ENCODE measurements at regions not wholly inside any gene's neighbourhood (a gene's known extent, or its start where the extent isn't known, plus 50 kb on each side); places are given as distances from the start of the nearest gene placed in this dataset.

- DNase-seq (ENCODE audit: low spot score), result no peak
- no peaks in the 10 kb centered on the region for H3K27me3 ChIP-seq (ENCODE audit: control insufficient read depth in 3 of 3, insufficient read depth in 3 of 3, low read depth in 1 of 3, low read length in 3 of 3)
- H2BK5ac ChIP-seq (ENCODE audit: low read length), result no peak overlapping the region
- H2AK5ac ChIP-seq (ENCODE audit: low read depth, low read length), result no peak overlapping the region
- no CpG with 5 or more reads among the region's 4 CpGs for WGBS, 2 donors (ENCODE audit: extremely low coverage in 2 of 2, insufficient read length in 2 of 2, insufficient replicate concordance in 1 of 2)
- H3K14ac ChIP-seq (ENCODE audit: low read length), result no peak overlapping the region
- no peak overlapping the region for H3K18ac ChIP-seq (ENCODE audit: low read length)
- H3K27ac ChIP-seq (replicated peaks; ENCODE audit: low read length), result no peak overlapping the region
- H3K23ac ChIP-seq (ENCODE audit: low read depth, low read length, poor library complexity), result no peak overlapping the region
- no peak overlapping the region for H3K4me2 ChIP-seq (ENCODE audit: insufficient read depth, low read length, poor library complexity, severe bottlenecking)
- H3K9ac ChIP-seq (ENCODE audit: low read depth, low read length, poor library complexity), result no peak overlapping the region
- no peaks in the 10 kb centered on the region for H3K79me1 ChIP-seq (ENCODE audit: low read depth, low read length)
- no peaks in the 10 kb centered on the region for H3K36me3 ChIP-seq (replicated peaks in 1 of 2; ENCODE audit: control insufficient read depth in 2 of 2, insufficient read depth in 2 of 2, low read length in 2 of 2)
- H3K4me3 ChIP-seq (ENCODE audit: low read length in 2 of 2), result no peak overlapping the region
- no peak overlapping the region for H3K4ac ChIP-seq (ENCODE audit: low read length)
- H4K8ac ChIP-seq (ENCODE audit: low read depth, low read length), result no peak overlapping the region
- no peak overlapping the region for H2AFZ ChIP-seq (ENCODE audit: low read length)
- H3K9me3 ChIP-seq (replicated peaks in 1 of 2; ENCODE audit: control insufficient read depth in 2 of 2, insufficient read depth in 1 of 2, low read depth in 1 of 2, low read length in 2 of 2), result no peaks in the 10 kb centered on the region
- peaks cover 0 to 2% of the 10 kb centered on the region in 2 donors for H3K4me1 ChIP-seq (ENCODE audit: control insufficient read depth in 2 of 2, insufficient read depth in 1 of 2, low read depth in 1 of 2, low read length in 2 of 2)
- no peak overlapping the region for H2BK15ac ChIP-seq (ENCODE audit: low read length)
- H4K91ac ChIP-seq (ENCODE audit: low read depth, low read length, poor library complexity), result no peak overlapping the region
- H2BK12ac ChIP-seq (ENCODE audit: low read length), result no peak overlapping the region
- H2BK120ac ChIP-seq (ENCODE audit: low read depth, low read length), result no peak overlapping the region
Observed at GRCh38 chr4:180205276-180205675, 2037.9 kb upstream of the TENM3 start.

DNA sequence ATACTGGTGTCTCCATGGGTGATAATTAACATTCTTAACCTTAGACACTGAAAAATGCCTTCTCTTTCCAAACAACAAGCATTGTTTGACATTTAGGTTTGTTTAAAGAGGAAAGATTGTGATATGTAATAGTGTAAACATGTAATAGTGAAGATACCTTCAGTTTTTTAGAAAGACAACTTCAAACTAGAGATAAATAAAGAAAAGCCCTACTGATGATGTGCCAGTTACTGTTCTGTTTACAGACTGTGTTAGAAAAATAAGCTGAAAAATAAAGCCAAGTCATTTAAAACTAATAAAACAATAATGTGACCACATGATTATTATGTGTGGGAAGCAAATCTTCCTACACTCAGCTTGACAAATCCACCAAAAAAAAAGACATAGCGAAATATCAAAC is 2035.3 kb upstream of the TENM3 start:
- no peak for DNase-seq (ENCODE audit: low spot score)
- H3K36me3 ChIP-seq (replicated peaks in 1 of 2; ENCODE audit: control insufficient read depth in 2 of 2, insufficient read depth in 2 of 2, low read length in 2 of 2), result no peaks in the 10 kb centered on the region

GRCh38 chr4:180217070-180217469 is 2026.1 kb upstream of the TENM3 start:
- Histone ChIP-seq H3K9me3 (replicated peaks in 1 of 2; ENCODE audit: control insufficient read depth in 2 of 2, insufficient read depth in 1 of 2, low read depth in 1 of 2, low read length in 2 of 2) (no peaks in the 10 kb centered on the region), H2AK5ac (ENCODE audit: low read depth, low read length) (no peak overlapping the region), H3K27me3 (ENCODE audit: control insufficient read depth in 3 of 3, insufficient read depth in 3 of 3, low read depth in 1 of 3, low read length in 3 of 3) (no peaks in the 10 kb centered on the region), H3K4ac (ENCODE audit: low read length) (no peak overlapping the region), H3K79me1 (ENCODE audit: low read depth, low read length) (no peaks in the 10 kb centered on the region), H3K4me2 (ENCODE audit: insufficient read depth, low read length, poor library complexity, severe bottlenecking) (no peak overlapping the region), H3K27ac (replicated peaks; ENCODE audit: low read length) (no peak overlapping the region), H4K8ac (ENCODE audit: low read depth, low read length) (no peak overlapping the region), H3K14ac (ENCODE audit: low read length) (no peak overlapping the region), H3K9ac (ENCODE audit: low read depth, low read length, poor library complexity) (no peak overlapping the region), H2BK15ac (ENCODE audit: low read length) (no peak overlapping the region), H2BK5ac (ENCODE audit: low read length) (no peak overlapping the region), H4K91ac (ENCODE audit: low read depth, low read length, poor library complexity) (no peak overlapping the region), H3K23ac (ENCODE audit: low read depth, low read length, poor library complexity) (no peak overlapping the region), H3K36me3 (replicated peaks in 1 of 2; ENCODE audit: control insufficient read depth in 2 of 2, insufficient read depth in 2 of 2, low read length in 2 of 2) (no peaks in the 10 kb centered on the region), H3K18ac (ENCODE audit: low read length) (no peak overlapping the region), H2AFZ (ENCODE audit: low read length) (no peak overlapping the region), H3K4me3 (ENCODE audit: low read length in 2 of 2) (no peak overlapping the region), H2BK120ac (ENCODE audit: low read depth, low read length) (no peak overlapping the region), H3K4me1 (ENCODE audit: control insufficient read depth in 2 of 2, insufficient read depth in 1 of 2, low read depth in 1 of 2, low read length in 2 of 2) (peaks cover 0 to 2% of the 10 kb centered on the region in 2 donors), H2BK12ac (ENCODE audit: low read length) (no peak overlapping the region)
- WGBS, 2 donors (ENCODE audit: extremely low coverage in 2 of 2, insufficient read length in 2 of 2, insufficient replicate concordance in 1 of 2), result no CpG with 5 or more reads among the region's 1 CpG
- no peak for DNase-seq (ENCODE audit: low spot score)

More for the DNA sequence above, 2035.3 kb upstream of the TENM3 start:
- Histone ChIP-seq H3K18ac (ENCODE audit: low read length) (no peak overlapping the region), H3K4me2 (ENCODE audit: insufficient read depth, low read length, poor library complexity, severe bottlenecking) (no peak overlapping the region), H3K27ac (replicated peaks; ENCODE audit: low read length) (no peak overlapping the region), H2BK15ac (ENCODE audit: low read length) (no peak overlapping the region), H3K4me3 (ENCODE audit: low read length in 2 of 2) (no peak overlapping the region), H2BK120ac (ENCODE audit: low read depth, low read length) (no peak overlapping the region), H2AFZ (ENCODE audit: low read length) (no peak overlapping the region), H3K27me3 (ENCODE audit: control insufficient read depth in 3 of 3, insufficient read depth in 3 of 3, low read depth in 1 of 3, low read length in 3 of 3) (no peaks in the 10 kb centered on the region), H4K8ac (ENCODE audit: low read depth, low read length) (no peak overlapping the region), H3K4me1 (ENCODE audit: control insufficient read depth in 2 of 2, insufficient read depth in 1 of 2, low read depth in 1 of 2, low read length in 2 of 2) (peaks cover 0 to 2% of the 10 kb centered on the region in 2 donors), H2BK5ac (ENCODE audit: low read length) (no peak overlapping the region), H3K9me3 (replicated peaks in 1 of 2; ENCODE audit: control insufficient read depth in 2 of 2, insufficient read depth in 1 of 2, low read depth in 1 of 2, low read length in 2 of 2) (no peaks in the 10 kb centered on the region), H3K9ac (ENCODE audit: low read depth, low read length, poor library complexity) (no peak overlapping the region), H3K23ac (ENCODE audit: low read depth, low read length, poor library complexity) (no peak overlapping the region), H4K91ac (ENCODE audit: low read depth, low read length, poor library complexity) (no peak overlapping the region), H3K14ac (ENCODE audit: low read length) (no peak overlapping the region), H2AK5ac (ENCODE audit: low read depth, low read length) (no peak overlapping the region), H3K79me1 (ENCODE audit: low read depth, low read length) (no peaks in the 10 kb centered on the region), H2BK12ac (ENCODE audit: low read length) (no peak overlapping the region), H3K4ac (ENCODE audit: low read length) (no peak overlapping the region)
- no CpG with 5 or more reads among the region's 1 CpG for WGBS, 2 donors (ENCODE audit: extremely low coverage in 2 of 2, insufficient read length in 2 of 2, insufficient replicate concordance in 1 of 2)

DNA sequence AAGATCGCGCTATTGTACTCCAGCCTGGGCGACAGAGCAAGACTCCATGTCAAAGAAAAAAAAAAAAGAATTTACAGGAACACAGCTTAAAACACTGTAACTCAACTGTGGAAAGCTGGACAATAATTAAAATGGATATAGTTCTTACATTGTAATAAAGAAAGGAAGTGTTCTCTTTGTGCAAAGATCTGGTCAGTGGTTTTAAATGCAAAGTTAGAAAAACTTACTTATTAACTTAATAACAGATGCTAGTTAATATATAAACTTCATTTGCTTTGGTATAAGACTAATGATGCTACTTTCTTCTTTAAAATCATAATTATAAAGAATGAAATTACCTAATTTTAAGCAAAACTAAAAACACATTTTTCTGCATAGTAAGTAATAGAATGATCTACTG is 2024.1 kb upstream of the TENM3 start:
- Histone ChIP-seq H3K23ac (ENCODE audit: low read depth, low read length, poor library complexity) (no peak overlapping the region), H2AFZ (ENCODE audit: low read length) (no peak overlapping the region), H3K27ac (replicated peaks; ENCODE audit: low read length) (no peak overlapping the region), H3K9me3 (replicated peaks in 1 of 2; ENCODE audit: control insufficient read depth in 2 of 2, insufficient read depth in 1 of 2, low read depth in 1 of 2, low read length in 2 of 2) (no peaks in the 10 kb centered on the region), H2BK15ac (ENCODE audit: low read length) (no peak overlapping the region), H3K18ac (ENCODE audit: low read length) (no peak overlapping the region), H3K4me3 (ENCODE audit: low read length in 2 of 2) (no peak overlapping the region), H2BK120ac (ENCODE audit: low read depth, low read length) (no peak overlapping the region), H2AK5ac (ENCODE audit: low read depth, low read length) (no peak overlapping the region), H4K91ac (ENCODE audit: low read depth, low read length, poor library complexity) (no peak overlapping the region), H3K4ac (ENCODE audit: low read length) (no peak overlapping the region), H4K8ac (ENCODE audit: low read depth, low read length) (no peak overlapping the region), H3K4me1 (ENCODE audit: control insufficient read depth in 2 of 2, insufficient read depth in 1 of 2, low read depth in 1 of 2, low read length in 2 of 2) (no peaks in the 10 kb centered on the region), H3K9ac (ENCODE audit: low read depth, low read length, poor library complexity) (no peak overlapping the region), H3K79me1 (ENCODE audit: low read depth, low read length) (no peaks in the 10 kb centered on the region), H3K27me3 (ENCODE audit: control insufficient read depth in 3 of 3, insufficient read depth in 3 of 3, low read depth in 1 of 3, low read length in 3 of 3) (no peaks in the 10 kb centered on the region), H2BK5ac (ENCODE audit: low read length) (no peak overlapping the region), H3K36me3 (replicated peaks in 1 of 2; ENCODE audit: control insufficient read depth in 2 of 2, insufficient read depth in 2 of 2, low read length in 2 of 2) (no peaks in the 10 kb centered on the region), H3K4me2 (ENCODE audit: insufficient read depth, low read length, poor library complexity, severe bottlenecking) (no peak overlapping the region), H2BK12ac (ENCODE audit: low read length) (no peak overlapping the region), H3K14ac (ENCODE audit: low read length) (no peak overlapping the region)
- no peak for DNase-seq (ENCODE audit: low spot score)
- no CpG with 5 or more reads among the region's 3 CpGs for WGBS, 2 donors (ENCODE audit: extremely low coverage in 2 of 2, insufficient read length in 2 of 2, insufficient replicate concordance in 1 of 2)

All from neuronal stem cell (in vitro differentiated cells).